Activated T-helper 17 cell treated with anti-CD3 and anti-CD28 coated beads, Interleukin-2, amount 50 U/mL, for 72 hours (primary cell): ENCODE measurements at regions not wholly inside any gene's neighbourhood (a gene's known extent, or its start where the extent isn't known, plus 50 kb on each side); places are given as distances from the start of the nearest gene placed in this dataset.

Experiments used
- ATAC-seq: fragments of 150-1000 bp; cut with Tn5 transposase; replicated peaks from 2 replicates; pipeline ENCODE4 v1.10.0; 2021; ENCODE audit warnings: mild to moderate bottlenecking, moderate library complexity
- H3K27ac Mint-ChIP-seq: one replicate; pipeline ENCODE4 v1.8.0; 2022; ENCODE audit warnings: mixed read lengths
- H3K27me3 Mint-ChIP-seq: one replicate; pipeline ENCODE4 v1.8.0; 2022; ENCODE audit warnings: mixed read lengths
- H3K36me3 Mint-ChIP-seq: one replicate; pipeline ENCODE4 v1.8.0; 2022; ENCODE audit warnings: low read depth, mild to moderate bottlenecking, mixed read lengths
- H3K4me1 Mint-ChIP-seq: one replicate; pipeline ENCODE4 v1.8.0; 2022; ENCODE audit warnings: mixed read lengths
- H3K4me3 Mint-ChIP-seq: one replicate; pipeline ENCODE4 v1.8.0; 2022; ENCODE audit warnings: mild to moderate bottlenecking, mixed read lengths
- H3K9me3 Mint-ChIP-seq: one replicate; pipeline ENCODE4 v1.8.0; 2022; ENCODE audit warnings: mixed read lengths

DNA sequence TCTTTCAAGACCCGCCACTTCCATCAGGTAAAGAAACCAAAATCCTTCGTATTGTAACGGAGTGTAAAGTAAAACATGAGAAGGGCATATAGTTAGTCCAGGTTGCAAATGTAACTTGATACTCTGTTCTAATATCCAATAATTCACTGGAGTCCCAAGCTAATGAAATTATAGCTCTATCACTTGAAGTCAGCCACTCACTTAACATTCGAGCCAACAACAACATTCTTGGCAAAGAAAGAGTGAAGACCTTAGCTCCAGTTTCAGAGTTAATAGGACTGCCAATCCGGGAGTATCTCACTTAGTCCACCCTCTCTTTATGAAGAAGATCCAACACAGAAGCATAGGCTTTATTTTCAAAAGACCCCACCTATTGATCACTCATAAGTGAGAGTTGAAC, 298.0 kb upstream of the SOX11 start:
- H3K27me3 Mint-ChIP-seq: peaks cover 4% of the 10 kb centered on the region
- no peak overlapping the region for H3K27ac Mint-ChIP-seq
- peaks cover 11% of the 10 kb centered on the region for H3K9me3 Mint-ChIP-seq
- no peaks in the 10 kb centered on the region for H3K4me1 Mint-ChIP-seq
- H3K4me3 Mint-ChIP-seq: no peak overlapping the region
- no peak for ATAC-seq
- no peaks in the 10 kb centered on the region for H3K36me3 Mint-ChIP-seq

DNA sequence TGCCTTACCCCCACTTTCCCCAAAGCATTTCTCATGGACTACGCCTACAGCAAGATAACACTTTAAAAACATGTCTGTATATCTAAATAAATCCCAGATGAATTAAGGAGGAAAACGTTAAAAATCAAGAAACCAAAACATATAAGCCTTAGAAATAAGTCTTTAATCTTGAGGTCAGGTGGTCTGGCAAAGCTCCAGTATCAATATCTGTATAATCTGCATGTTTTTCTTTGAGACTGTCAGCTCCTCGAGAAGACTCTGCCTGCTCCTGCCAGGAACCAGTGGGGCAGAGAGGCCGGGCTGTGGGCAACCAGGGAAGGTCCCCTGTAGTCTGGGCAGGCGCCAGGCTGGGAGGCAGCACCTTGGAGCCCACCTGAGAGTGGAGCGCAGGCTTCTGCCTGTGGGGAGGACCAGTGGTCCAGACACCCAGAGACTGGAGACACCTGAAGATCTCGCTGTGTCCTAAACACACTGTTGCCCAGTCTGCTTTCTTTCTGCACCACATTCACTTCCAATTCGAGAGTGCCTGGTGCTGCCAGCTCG, 291.0 kb upstream of the SOX11 start:
- H3K4me1 Mint-ChIP-seq: no peaks in the 10 kb centered on the region

DNA sequence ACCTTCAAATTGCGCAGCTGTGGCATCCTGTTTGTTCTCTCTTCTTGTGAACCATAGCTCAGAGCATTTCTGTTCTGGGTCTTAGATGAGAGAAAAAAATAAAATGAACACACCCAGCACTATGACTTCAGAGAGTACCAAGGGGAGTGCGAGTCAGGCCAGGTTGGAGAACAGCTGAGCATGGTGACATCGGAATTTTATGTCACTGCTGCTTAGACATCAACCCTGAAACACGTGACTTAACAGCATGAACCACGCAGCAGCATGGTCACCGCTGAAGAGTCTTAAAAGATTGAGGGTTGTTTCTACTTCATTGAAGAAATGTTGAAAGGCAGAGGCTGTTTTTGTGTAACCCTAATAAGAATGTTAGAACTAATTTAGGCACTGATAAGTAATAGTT, 288.8 kb upstream of the SOX11 start:
- H3K27me3 Mint-ChIP-seq: no peaks in the 10 kb centered on the region
- ATAC-seq: no peak
- H3K4me3 Mint-ChIP-seq: no peak overlapping the region
- H3K36me3 Mint-ChIP-seq: no peaks in the 10 kb centered on the region
- H3K4me1 Mint-ChIP-seq: no peaks in the 10 kb centered on the region
- H3K9me3 Mint-ChIP-seq: peaks cover 3% of the 10 kb centered on the region
- no peak overlapping the region for H3K27ac Mint-ChIP-seq

More for the DNA sequence above, 291.0 kb upstream of the SOX11 start:
- H3K4me3 Mint-ChIP-seq: no peak overlapping the region
- no peaks in the 10 kb centered on the region for H3K36me3 Mint-ChIP-seq
- ATAC-seq: no peak
- H3K9me3 Mint-ChIP-seq: peaks cover 7% of the 10 kb centered on the region
- H3K27ac Mint-ChIP-seq: no peak overlapping the region
- H3K27me3 Mint-ChIP-seq: peaks cover 4% of the 10 kb centered on the region

DNA sequence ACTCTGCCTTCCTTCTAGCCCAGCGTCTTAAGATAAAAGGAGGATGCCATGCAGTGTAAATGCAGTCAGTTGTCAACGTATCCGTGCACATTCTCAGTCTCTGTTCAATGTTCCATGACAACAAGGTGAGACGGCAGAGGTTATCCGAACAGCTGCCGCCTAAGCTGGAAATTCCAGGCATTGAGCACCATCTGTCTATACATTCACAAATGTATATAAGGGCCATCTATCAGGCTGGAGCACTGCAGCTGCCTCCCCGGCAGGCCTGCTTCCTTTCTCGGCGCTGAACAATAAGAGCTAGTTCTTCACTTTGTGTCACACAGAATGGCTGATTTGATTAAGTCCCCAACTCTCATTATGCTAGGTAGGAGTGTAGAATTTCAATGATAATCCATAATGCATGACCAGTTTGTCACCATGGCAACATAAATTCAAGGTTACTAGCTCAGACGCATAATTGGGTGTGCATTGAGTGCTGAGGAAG, 282.2 kb upstream of the SOX11 start:
- Mint-ChIP-seq H3K4me1 (no peaks in the 10 kb centered on the region), H3K27ac (no peak overlapping the region), H3K9me3 (no peaks in the 10 kb centered on the region), H3K27me3 (no peaks in the 10 kb centered on the region), H3K4me3 (no peak overlapping the region), H3K36me3 (no peaks in the 10 kb centered on the region)
- no peak for ATAC-seq

DNA sequence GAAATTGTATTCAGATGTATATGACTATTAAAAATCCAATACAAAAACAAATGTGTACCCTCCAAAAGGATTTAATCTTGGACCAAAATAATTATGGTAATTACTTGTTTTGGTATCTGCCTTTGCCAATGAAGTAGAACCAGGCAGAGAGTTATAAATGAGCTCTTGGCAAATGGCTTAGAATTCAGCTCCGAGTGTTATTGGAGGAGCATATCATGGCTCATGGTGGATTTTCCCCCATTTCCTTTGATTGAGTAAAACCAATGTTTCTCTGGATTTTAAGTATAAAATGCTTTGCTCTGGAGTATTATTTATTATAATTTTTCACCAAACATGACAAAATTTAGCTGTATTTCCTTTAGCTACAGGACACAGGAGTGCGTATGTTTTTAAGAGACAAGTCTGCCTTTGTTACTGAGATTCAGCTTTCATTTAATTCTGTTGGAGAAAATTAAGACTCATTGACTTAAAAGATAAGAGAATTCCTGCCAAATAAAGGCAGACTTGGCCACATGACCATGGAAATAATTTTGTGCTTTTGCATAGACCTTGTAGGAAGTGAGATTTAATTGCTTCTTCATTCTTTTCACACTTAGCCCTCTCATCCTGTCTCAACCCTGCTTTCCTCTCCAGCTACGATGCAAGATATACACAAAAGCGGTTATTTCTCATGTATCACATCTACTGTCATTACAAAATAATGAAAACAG, 281.0 kb upstream of the SOX11 start:
- H3K27me3 Mint-ChIP-seq: no peaks in the 10 kb centered on the region
- ATAC-seq: no peak
- H3K27ac Mint-ChIP-seq: no peak overlapping the region
- no peaks in the 10 kb centered on the region for H3K9me3 Mint-ChIP-seq
- H3K36me3 Mint-ChIP-seq: no peaks in the 10 kb centered on the region
- H3K4me1 Mint-ChIP-seq: no peaks in the 10 kb centered on the region
- no peak overlapping the region for H3K4me3 Mint-ChIP-seq

DNA sequence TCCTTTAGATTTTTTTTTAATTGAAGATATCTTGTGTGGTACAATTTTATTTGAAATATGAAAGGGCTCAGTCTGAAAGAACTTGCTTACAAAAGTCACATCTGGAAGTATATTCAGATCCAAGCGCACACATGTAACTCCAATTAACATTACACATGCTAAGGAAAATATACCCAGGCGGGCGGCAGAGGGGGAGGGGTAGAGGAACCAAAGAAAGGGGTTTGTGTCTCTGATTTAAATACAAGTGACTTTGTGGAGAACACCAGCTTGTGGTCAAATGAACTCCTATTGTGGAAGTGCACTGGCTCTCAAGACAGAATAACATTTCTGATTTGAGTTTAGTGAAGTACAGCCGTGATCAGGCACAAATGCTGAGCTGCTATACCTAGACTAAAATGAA, 280.2 kb upstream of the SOX11 start:
- H3K4me3 Mint-ChIP-seq: no peak overlapping the region
- no peak overlapping the region for H3K27ac Mint-ChIP-seq
- H3K9me3 Mint-ChIP-seq: no peaks in the 10 kb centered on the region
- ATAC-seq: no peak
- no peaks in the 10 kb centered on the region for H3K4me1 Mint-ChIP-seq
- no peaks in the 10 kb centered on the region for H3K36me3 Mint-ChIP-seq
- H3K27me3 Mint-ChIP-seq: no peaks in the 10 kb centered on the region

DNA sequence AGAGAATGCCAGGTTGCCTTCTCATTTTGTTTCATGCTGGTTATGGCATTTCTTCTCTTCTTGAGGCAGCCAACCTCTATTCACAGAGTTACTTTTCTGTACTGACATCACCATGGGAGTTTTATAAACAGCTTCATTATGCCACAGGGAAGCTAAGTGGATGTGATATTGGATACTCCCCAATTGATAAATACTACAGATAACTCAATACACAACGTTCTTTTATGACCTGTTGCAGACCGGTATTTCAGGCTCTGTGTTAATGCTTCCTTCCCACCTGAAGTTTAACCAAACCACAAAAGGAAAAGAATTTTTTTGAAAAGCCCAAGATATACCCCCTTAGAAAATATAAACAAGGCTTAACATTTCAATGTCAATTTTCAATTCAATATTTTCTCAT, 258.3 kb upstream of the SOX11 start:
- ATAC-seq: no peak
- Mint-ChIP-seq H3K9me3 (peaks cover 4% of the 10 kb centered on the region), H3K27me3 (no peaks in the 10 kb centered on the region), H3K27ac (no peak overlapping the region), H3K4me3 (no peak overlapping the region), H3K4me1 (no peaks in the 10 kb centered on the region), H3K36me3 (no peaks in the 10 kb centered on the region)

DNA sequence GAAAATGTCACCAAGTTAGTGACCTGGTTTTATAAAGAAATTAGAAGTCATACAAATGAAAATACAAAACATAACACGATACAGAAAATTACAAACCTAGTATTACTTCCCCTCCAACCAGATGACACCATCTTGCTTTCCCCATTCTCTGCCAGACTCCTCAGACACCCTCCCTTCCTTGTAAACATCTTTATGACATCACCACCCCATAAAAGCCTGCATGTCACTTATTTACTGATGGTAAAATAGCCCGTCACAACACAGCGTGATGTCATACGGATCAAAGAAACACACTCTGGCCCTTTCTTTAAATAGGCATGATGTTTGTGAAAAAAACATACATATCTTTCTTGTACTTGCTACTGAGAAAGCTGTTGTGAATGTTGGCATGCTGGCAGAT, 254.8 kb upstream of the SOX11 start:
- Mint-ChIP-seq H3K27ac (no peak overlapping the region), H3K27me3 (no peaks in the 10 kb centered on the region), H3K4me1 (no peaks in the 10 kb centered on the region), H3K9me3 (peaks cover 4% of the 10 kb centered on the region), H3K36me3 (no peaks in the 10 kb centered on the region), H3K4me3 (no peak overlapping the region)
- ATAC-seq: no peak

DNA sequence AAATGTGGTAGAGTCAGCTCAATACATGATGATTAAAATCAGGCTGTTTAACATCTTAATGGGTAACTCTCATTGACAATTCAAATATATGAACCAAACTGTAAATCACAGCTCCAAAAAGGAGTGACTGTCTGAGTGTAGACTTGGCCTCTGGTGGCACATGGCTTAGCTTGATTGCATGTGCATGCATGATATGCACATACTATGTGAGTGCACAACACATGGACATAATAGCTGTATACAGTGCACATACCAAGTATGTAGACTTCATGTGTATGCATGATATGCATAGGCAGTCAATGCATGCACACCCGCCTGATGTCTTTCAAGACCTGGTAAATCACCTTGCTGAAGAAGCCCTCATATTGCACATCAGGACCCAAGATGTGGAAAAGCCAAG, 252.0 kb upstream of the SOX11 start:
- Mint-ChIP-seq H3K4me1 (no peaks in the 10 kb centered on the region), H3K27me3 (no peaks in the 10 kb centered on the region), H3K36me3 (no peaks in the 10 kb centered on the region), H3K27ac (no peak overlapping the region), H3K9me3 (peaks cover 14% of the 10 kb centered on the region), H3K4me3 (no peak overlapping the region)
- ATAC-seq: no peak

DNA sequence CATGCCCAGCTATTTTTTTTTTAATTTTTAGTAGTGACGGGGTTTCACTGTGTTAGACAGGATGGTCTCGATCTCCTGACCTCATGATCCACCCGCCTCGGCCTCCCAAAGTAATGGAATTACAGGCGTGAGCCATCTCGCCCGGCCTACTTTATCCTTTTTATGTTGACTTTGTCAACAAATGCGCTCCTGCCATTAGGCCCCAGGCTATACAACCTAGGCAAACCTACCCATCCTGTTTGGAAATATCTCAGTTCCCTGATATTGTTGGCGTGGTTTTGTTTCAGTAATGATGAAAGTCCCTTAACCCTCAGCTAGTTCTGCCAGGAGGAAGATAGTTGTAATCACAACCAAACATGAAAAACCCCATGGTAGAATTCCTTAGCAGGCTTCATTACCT, 249.4 kb upstream of the SOX11 start:
- Mint-ChIP-seq H3K27ac (no peak overlapping the region), H3K27me3 (no peaks in the 10 kb centered on the region), H3K4me1 (no peaks in the 10 kb centered on the region), H3K36me3 (no peaks in the 10 kb centered on the region), H3K4me3 (no peak overlapping the region), H3K9me3 (peaks cover 14% of the 10 kb centered on the region)
- no peak for ATAC-seq

DNA sequence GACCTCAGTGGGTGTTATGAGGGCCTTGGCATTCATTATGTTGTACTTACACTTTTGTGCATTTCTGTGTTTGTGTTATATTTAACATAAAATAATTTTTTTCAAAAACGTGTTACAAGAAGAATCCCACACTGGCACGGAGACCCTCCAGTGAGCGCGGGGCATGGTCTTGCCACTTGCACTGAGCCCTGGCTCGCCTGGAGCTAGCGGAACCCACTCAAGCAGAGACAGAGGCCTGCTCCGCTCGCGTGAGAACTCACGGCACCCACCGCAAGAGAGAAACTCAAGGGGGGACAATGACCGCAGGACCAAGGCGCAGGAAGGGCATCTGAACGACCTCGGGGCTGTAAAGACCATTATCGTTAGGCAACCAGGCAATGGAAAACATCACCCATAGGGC, 248.0 kb upstream of the SOX11 start:
- no peaks in the 10 kb centered on the region for H3K36me3 Mint-ChIP-seq
- no peak overlapping the region for H3K27ac Mint-ChIP-seq
- no peaks in the 10 kb centered on the region for H3K4me1 Mint-ChIP-seq
- no peaks in the 10 kb centered on the region for H3K27me3 Mint-ChIP-seq
- ATAC-seq: no peak
- no peak overlapping the region for H3K4me3 Mint-ChIP-seq
- peaks cover 10% of the 10 kb centered on the region for H3K9me3 Mint-ChIP-seq

DNA sequence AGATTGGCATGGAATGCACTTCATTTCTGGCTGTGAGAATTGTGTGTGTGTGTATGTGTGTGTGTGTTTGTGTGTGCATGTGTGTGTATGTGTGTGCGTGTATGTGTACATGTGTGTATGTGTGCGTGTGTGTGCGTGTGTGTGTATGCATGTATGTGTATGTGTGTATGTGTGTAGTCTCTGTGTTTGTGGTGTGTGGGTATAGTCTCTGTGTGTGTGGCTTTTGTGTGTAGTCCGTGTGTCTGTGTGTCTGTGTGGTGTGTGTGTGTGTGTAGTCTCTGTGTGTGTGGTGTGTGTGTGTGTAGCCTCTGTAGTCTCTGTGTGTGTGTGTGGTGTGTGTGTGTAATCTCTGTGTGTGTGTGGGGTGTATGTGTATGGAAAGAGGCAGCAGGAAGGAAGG, 247.3 kb upstream of the SOX11 start:
- H3K36me3 Mint-ChIP-seq: no peaks in the 10 kb centered on the region

DNA sequence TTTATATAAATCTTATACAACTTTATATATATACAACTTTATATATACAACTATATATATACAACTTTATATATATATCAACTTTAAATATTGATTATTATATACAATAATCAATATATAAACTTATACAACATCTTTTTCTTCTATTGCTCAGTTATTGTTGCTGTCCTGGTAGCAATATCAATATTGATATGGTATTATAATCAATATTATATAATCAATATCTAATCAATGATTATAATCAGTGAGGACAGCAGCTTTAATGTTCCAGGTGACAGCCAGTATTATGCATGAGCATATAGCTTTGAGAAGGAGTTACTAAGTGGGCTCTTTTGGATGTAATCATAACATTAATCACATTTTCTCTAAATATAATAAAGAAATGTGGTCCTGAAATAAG, 242.3 kb upstream of the SOX11 start:
- Mint-ChIP-seq H3K27me3 (no peaks in the 10 kb centered on the region), H3K36me3 (no peaks in the 10 kb centered on the region), H3K4me1 (no peaks in the 10 kb centered on the region), H3K27ac (no peak overlapping the region), H3K9me3 (peaks cover 2% of the 10 kb centered on the region), H3K4me3 (no peak overlapping the region)
- ATAC-seq: no peak

More for the DNA sequence above, 247.3 kb upstream of the SOX11 start:
- H3K4me1 Mint-ChIP-seq: no peaks in the 10 kb centered on the region
- no peaks in the 10 kb centered on the region for H3K27me3 Mint-ChIP-seq
- H3K4me3 Mint-ChIP-seq: no peak overlapping the region
- peaks cover 10% of the 10 kb centered on the region for H3K9me3 Mint-ChIP-seq
- ATAC-seq: no peak
- H3K27ac Mint-ChIP-seq: no peak overlapping the region

DNA sequence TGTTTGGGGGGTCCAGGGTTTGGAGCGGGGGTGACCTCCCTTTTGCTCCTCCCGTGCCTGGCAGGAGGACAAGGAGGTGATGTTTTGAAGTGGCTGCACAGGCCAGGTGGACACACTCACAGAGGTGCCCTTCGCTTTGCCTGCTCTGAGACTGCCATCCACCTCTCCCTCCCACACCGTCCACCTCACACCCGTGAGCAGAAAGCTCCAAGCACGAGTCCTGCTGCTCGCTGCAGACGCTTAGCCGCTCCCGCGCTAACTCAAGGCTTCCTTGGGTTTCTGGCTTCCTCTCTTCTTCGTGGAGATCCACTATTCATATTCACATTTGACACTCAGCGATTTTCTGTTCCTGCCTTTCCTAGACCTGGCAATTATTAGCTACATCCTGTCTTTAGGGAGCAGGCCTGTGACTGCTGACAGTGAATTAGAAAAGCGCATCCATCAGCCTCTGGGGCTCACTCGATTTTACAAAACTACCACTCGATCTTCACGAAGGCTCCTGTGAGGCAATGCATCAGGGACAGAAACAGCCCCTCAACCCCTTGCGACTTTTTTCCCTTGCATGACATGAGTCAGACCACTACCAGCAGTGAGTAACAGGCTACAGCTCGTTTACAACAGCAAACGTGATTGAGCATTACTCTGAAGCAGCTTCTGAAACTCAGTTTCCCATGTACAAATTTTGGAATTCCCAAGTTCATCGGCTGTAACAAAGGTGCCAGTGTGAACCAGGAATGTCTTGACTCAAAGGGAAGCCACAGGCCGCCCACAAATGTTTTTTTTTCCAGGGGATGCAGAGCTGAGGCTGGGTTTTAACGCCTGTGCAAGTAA, 238.7 kb upstream of the SOX11 start:
- Mint-ChIP-seq H3K4me1 (no peaks in the 10 kb centered on the region), H3K27me3 (no peaks in the 10 kb centered on the region), H3K4me3 (no peak overlapping the region), H3K27ac (no peak overlapping the region), H3K9me3 (no peaks in the 10 kb centered on the region), H3K36me3 (no peaks in the 10 kb centered on the region)
- ATAC-seq: no peak

DNA sequence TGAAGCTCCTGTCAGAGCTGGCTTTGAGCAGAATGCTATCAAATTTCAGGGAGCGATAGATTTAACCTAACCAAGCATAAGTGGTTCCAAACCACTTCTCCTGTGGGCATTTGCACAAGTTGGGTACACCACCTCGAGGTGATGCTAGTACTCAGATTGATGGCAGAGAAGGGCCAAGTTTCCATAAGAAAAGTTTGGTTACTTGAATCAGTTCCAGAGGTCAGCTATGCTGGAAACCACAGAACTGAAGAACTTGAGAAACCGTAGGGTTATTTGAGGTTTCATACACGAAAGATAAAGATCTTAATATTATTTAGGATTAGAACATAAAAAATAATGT, 238.2 kb upstream of the SOX11 start:
- Mint-ChIP-seq H3K27ac (no peak overlapping the region), H3K4me1 (no peaks in the 10 kb centered on the region), H3K27me3 (no peaks in the 10 kb centered on the region), H3K36me3 (no peaks in the 10 kb centered on the region), H3K9me3 (no peaks in the 10 kb centered on the region), H3K4me3 (no peak overlapping the region)
- no peak for ATAC-seq
